HG02870 (cell line): ENCODE measurements at regions not wholly inside any gene's neighbourhood (a gene's known extent, or its start where the extent isn't known, plus 50 kb on each side); places are given as distances from the start of the nearest gene placed in this dataset.
A peak's percentile ranks its signal among the peaks of the same experiment; 100 is the strongest.

Experiments used
- ATAC-seq: cut with Tn5 transposase; IDR thresholded peaks from one replicate; pipeline ENCODE4 v1.9.1; 2021; ENCODE audit warnings: mild to moderate bottlenecking, moderate library complexity; ENCODE audit not compliant: unreplicated experiment

DNA sequence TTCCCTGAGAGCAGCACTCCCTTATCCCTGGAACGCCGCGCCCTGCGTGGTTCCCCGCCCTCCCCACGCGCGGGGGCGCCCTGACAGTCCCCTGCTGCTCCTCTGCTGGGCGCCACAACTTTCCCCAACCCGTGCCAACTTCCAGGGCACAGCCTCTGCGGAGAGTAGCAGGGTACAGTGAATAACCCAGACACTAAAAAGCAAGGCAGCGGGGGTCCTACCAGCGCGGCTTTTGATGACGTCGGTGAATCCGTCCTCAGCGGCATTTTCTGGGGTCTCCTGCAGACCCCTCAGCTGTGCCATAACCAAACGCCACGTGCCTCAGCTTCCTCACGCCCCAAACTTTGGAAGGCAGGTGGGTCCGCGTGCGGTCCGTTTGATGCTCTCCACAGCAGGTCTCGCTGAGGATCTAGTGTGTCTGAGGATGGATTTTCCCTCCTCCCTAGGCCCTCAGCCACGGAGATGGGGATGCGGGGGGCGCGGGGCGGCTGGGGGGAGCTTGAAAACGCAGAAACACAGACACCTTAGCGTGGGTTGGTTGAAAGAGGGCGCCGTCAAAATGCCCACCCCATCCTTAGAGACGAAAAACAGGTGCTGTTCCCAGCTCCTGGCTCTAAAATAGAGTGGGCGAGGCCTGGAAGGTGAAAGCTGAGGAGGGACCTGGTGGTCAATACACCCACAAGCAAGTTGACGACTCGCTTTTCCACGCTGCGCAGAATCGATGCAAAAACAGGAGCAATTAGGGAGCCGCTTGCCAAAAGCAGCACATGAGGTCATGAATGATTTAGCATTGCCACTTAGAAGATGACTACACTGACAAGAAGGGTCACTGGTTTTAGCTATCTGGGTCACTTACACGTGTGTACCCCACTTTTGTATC is 405.6 kb downstream of the FAM47A start:
- no peak for ATAC-seq

- no peak for ATAC-seq
Measured at GRCh38 chrX:33725535-33726210, 406.4 kb downstream of the FAM47A start.

- ATAC-seq = peak; percentile 52
Measured at GRCh38 chrX:33721927-33722326, 410.2 kb downstream of the FAM47A start.

DNA sequence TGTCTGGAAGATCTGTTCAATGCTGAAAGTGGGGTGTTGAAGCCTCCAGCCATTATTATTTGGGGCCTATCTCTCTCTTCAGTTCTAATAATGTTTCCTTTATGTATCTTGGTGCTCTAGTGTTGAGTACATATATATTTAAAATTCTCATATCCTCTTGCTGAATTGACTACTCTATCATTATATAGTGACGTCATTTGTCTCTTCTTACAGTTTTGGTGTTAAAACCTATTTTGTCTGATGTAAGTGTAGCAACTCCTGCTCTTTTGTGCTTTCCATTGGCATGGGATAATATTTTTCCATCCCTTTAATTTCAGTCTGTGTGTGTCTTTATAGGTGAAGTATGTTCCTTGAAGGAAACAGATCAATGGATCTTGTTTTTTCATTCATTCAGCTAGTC is 446.0 kb downstream of the FAM47A start:
- no peak for ATAC-seq
